Heart left ventricle (tissue), 13 donors: ENCODE measurements at regions not wholly inside any gene's neighbourhood (a gene's known extent, or its start where the extent isn't known, plus 50 kb on each side); places are given as distances from the start of the nearest gene placed in this dataset.
"Not testable (repeated sequence)": the region's sequence is repeated elsewhere in the genome, so short reads cannot be mapped to it uniquely, and the experiment has no call there.

ENCODE experiments used
- CTCF ChIP-seq, 12 donors: fragments of 200-600 bp; sonication (generic) in 4 of 12; IDR thresholded peaks; one replicate each; pipeline versions ENCODE4 v1.5.0 to v1.8.0; 2018 to 2022; ENCODE audit warnings: antibody characterized with exemption in 12 of 12, mild to moderate bottlenecking in 5 of 12
- POLR2A ChIP-seq, 2 donors: fragments of 450-650 bp; IDR thresholded peaks; one replicate each; pipeline ENCODE4 v1.6.1; 2017; ENCODE audit warnings: antibody characterized with exemption in 2 of 2, mild to moderate bottlenecking in 2 of 2, moderate library complexity in 2 of 2
- donor health status: ischemic (EF 13 %, LVEDD 7.1; RV severe dilation, severe dysfunction).
- donor health status: DM: no; HTN: yes; CAD: no.
- donor health status: DM: no; HTN: no; CAD: no.
- donor health status: ischemic (EF 25% LVEDD 6.9; RV normal size, moderate dysfunction).
- donor health status: ischemic (EF 25% LVEDD 5.7; RV mildly dilated, moderate dysfunction).
- donor health status: ischemic (EF 35%, LVEDD 5.7; RV mildly dilated, moderate dysfunction).
- donor health status: nonischemic (EF 11% LVEDD 7.7; RV severe dilation, severe dysfunction).
- donor health status: DM: yes; HTN: yes; CAD: no.
- donor health status: PGD.
- donor health status: ischemic (EF 29% LVEDD 5.4; RV normal size, mild dysfunction).
- donor health status: nonischemic (EF 23%, LVEDD 6.1; RV moderate dilation, normal function).

- not testable (repeated sequence) for TF ChIP-seq POLR2A, CTCF (IDR thresholded peaks at IDR 0.05)
These were observed 130.5 kb downstream of the FAM161A start for GRCh38 chr2:61723364-61723763.
